COLO668 (cell line): ENCODE measurements at regions not wholly inside any gene's neighbourhood (a gene's known extent, or its start where the extent isn't known, plus 50 kb on each side); places are given as distances from the start of the nearest gene placed in this dataset.
A peak's percentile ranks its signal among the peaks of the same experiment; 100 is the strongest.
"Not testable (repeated sequence)": the region's sequence is repeated elsewhere in the genome, so short reads cannot be mapped to it uniquely, and the experiment has no call there.

Experiments
- DNase-seq: peaks from one replicate; lab custom pipeline; 2025; ENCODE audit not compliant: unreplicated experiment; lab: John Stamatoyannopoulos, UW

GRCh38 chr5:21341948-21342261 is 1353.9 kb upstream of the CDH18 start:
- DNase-seq, result peak; percentile 18

GRCh38 chr5:21341203-21341947 is 1353.4 kb upstream of the CDH18 start:
- DNase-seq, result peak; percentile 46

DNA sequence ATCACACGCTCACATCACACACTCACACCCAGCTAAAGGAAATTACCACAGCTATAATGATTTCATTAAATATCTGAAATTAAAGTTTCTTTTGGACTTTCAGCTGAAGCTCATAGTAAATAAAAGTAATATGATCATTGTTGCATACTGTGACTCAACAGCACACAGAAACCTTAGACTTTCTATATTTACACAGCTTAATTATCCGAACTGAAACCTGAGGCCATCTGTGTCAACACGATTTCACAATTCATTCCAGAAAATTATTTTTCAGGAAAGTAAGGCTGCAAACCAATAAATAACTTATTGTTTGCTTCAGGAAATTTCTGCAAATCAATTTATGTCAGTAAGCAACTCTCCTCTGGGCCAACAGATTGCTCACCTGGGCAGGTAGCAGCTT is 1352.2 kb upstream of the CDH18 start:
- DNase-seq, result peak; percentile 3

DNA sequence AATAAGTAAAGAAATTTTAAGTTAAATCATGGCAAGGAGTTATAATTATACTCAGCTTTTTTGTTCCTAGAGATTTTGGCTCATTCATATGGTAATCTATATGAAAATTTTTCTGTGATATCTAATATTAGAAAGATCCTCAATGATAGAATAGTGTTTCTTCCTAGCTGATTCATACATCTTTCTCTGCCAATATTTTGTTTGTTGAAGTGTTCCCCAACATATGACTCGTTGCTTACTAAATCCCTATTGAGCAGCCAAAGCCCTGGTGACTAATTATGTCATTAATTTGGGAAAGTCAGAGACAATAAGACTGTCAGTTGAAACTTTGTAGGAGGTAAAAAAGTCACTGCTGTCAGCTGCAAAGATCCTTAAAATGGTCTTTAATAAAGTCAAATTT is 1348.5 kb upstream of the CDH18 start:
- not testable (repeated sequence) for DNase-seq

DNA sequence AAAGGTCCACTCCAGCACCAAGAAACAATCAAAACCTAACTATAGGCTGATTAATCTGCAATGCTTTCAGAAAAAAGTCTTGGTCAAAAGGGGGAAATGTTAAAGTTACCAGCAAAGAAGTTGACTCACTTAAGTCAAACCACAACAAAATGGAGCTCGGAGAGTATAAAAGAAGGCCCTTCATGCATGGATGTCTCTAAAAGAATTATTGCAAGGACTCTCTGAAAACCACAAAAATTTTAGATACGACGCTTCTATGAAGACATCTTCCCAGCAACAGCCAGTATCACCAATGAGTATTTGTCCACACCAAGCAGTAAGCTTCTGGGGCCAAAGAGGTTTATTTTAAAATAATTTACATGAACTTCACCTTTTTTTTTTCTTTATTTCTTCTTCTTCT is 1327.4 kb upstream of the CDH18 start:
- not testable (repeated sequence) for DNase-seq

GRCh38 chr5:21301205-21301604 is 1313.2 kb upstream of the CDH18 start:
- DNase-seq, result not testable (repeated sequence)

GRCh38 chr5:21274361-21274760 is 1286.4 kb upstream of the CDH18 start:
- not testable (repeated sequence) for DNase-seq

- no peak for DNase-seq
Measured at GRCh38 chr5:21263361-21263760, 1275.4 kb upstream of the CDH18 start.

DNA sequence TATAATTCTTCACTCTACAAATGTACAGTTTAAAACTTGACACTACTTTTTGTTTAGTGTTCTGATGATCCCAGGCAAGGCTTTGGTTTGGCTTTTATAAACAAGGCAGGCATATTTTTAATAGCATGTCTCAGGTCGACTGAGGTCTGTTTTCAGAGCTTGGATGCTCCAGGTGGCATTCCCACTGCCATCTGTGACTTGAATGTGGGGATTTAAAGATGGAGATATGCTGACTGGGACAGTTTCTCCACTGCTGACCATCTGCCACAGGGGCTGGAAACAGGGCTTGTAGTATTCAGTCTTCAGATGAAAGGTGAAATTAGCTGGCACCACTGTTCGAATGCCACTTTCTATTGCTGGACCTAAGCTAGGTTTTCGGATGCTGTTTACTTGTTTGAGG is 1266.2 kb upstream of the CDH18 start:
- DNase-seq, result no peak

DNA sequence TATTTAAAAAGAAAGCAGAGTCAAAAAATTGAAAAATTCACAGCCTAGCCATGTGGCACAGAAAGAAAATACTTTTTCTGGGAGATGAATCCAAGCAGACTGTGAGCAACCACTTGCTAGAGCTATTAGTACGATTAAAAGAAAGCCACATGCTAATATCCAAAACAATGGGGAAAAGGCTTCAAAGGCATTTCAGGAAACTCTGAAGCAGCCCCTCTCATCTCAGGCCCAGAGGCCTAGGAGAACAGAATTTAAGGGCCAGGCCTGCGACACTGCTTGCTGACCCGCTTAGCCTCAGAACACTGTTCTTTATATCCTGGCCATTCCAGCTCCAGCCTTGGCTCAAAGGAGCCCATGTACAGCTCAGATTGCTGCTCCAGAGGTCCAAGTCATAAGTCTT is 1257.0 kb upstream of the CDH18 start:
- no peak for DNase-seq

DNA sequence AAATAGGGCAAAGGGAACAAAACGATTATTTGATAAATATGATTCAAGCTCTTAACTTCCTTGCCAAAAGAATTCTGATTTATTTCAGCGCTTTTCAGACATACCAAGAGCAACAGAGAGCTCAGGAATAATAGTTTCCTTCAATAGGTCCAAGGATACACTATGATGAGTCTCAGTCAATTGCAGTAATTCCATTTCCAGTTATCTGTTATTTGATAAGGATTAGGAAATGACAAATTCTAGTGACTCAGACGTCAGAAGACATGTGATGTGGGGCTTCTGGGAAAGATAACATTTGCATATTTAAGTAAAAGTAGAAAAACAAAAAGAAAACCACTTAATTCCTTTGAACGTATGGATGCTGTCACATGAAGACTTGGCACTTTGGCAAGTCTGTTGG is 1250.8 kb upstream of the CDH18 start:
- DNase-seq, result no peak

DNA sequence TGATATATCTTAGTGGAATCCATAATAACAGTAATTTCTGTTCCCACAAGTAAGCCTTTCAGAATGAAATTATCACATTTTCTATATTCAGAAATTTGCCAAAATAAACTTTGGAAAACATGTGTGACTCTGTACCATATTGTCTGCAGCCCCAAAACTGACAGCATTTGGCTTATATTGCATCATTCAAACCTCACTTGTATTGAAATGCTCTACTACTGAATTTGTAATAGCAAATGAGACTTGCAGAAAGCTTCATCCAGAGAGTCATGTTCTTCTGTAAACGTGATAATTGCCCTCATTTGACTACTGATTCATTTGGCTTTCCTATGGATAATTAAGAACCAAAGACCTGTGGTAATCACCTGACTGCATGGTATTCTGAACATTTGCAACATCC is 1249.5 kb upstream of the CDH18 start:
- no peak for DNase-seq

GRCh38 chr5:21236971-21237427 is 1249.0 kb upstream of the CDH18 start:
- no peak for DNase-seq

DNA sequence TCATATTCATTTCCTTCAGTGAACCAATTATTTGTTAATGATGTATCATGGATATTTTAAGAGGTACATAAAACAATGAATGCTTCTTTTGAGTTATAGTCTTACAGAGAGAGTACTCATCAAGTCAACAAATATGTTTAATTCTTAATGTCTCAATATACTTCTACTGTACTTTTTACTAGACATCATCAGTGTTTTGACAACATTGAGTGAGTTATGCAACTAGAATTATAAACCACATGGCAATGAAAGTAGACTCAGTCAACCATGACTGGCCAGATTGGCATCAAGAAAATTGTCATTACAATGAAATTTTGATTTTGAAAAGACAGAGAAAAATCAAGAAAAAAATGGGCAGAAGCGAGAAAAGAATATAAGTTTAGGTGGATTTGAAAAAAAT is 1248.1 kb upstream of the CDH18 start:
- no peak for DNase-seq

- no peak for DNase-seq
Measured at GRCh38 chr5:21225223-21226064, 1237.4 kb upstream of the CDH18 start.

DNA sequence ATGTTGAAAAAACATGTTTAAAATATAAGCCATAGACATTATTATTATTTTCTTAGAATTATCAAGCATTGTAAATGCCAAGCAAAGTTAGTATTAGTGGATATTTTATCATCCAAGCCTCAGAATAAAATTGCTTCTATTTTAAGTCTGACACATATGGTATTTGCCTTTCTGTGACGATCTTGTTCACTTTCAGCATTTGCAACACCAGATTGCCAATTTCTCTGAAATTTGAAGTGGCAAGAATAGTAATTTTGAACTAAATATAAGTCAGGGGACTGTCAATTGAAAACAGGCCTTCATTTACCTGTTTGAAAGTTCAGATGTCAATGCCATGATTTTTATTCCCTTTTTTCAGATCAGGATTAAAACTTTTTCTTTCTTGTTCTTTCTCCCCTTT is 1233.6 kb upstream of the CDH18 start:
- no peak for DNase-seq

GRCh38 chr5:21219966-21220365 is 1232.0 kb upstream of the CDH18 start:
- no peak for DNase-seq

DNA sequence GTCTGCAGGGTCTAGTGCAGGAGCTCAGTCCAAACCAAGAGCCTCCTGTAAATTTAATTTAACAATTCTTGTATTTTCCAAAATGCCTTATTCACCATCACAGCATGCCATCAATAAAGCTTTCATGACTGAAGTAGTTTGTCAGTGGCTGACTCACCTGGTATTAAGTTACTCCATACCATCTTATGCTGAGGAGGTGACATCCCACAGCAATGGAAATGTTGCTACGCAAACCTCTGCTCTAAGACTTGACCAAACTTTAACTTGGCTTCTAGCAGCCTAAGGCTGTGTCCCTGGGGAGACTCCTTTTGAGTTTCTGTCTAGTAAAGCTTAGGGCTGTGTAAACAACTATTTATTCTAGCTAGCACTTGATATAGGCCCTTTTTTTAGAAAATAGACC is 1231.3 kb upstream of the CDH18 start:
- no peak for DNase-seq

DNA sequence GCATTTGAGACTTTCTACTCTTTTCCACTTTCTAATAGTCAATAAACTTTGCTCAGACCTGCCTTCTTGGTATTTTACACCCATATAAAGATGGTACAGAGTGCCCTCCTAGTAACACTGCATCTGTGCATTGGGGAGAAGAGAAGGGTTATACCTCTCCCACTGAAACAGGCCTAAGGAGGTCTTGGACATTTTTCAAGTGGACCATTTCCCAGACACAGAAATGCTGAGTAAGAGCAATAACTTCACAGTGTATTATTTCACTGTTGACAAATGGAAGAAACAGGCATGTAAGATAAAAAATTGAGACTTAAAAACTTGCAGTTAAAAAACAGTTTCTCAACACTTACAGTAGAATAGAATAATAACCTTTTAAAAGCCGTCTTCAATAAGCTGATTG is 1224.0 kb upstream of the CDH18 start:
- no peak for DNase-seq

- no peak for DNase-seq
Measured at GRCh38 chr5:21209409-21209808, 1221.4 kb upstream of the CDH18 start.

- no peak for DNase-seq
Measured at GRCh38 chr5:21199087-21199486, 1211.1 kb upstream of the CDH18 start.

DNA sequence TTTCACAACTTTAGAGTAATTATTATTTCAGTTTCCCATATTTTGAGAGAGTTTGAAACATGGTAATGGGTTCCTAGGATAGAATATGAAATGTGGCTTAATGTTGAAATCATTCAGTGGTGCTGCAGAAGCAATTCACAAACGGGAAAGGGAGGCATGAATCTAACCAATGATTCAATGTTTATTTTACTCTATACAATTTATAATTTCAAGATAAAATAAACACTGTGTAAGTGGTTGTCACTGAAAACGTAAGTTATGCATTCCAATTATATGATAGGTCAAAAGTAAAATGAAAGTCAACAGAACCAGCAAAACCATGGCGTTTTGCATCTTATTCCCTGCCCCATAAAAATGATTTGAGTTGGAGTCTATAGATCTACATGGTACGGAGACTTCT is 1207.1 kb upstream of the CDH18 start:
- no peak for DNase-seq
